Endometrial microvascular endothelial cells (primary cell): ENCODE measurements at regions not wholly inside any gene's neighbourhood (a gene's known extent, or its start where the extent isn't known, plus 50 kb on each side); places are given as distances from the start of the nearest gene placed in this dataset.

ENCODE experiments used
- in situ Hi-C: cut with HindIII; loops from 2 replicates; pipeline ENCODE4 v1.10.0; 2017; ENCODE audit warnings: low sequenced_read_pairs, low pct_unique_long_range_greater_than_20kb; ENCODE audit errors: inconsistent ontology term

DNA sequence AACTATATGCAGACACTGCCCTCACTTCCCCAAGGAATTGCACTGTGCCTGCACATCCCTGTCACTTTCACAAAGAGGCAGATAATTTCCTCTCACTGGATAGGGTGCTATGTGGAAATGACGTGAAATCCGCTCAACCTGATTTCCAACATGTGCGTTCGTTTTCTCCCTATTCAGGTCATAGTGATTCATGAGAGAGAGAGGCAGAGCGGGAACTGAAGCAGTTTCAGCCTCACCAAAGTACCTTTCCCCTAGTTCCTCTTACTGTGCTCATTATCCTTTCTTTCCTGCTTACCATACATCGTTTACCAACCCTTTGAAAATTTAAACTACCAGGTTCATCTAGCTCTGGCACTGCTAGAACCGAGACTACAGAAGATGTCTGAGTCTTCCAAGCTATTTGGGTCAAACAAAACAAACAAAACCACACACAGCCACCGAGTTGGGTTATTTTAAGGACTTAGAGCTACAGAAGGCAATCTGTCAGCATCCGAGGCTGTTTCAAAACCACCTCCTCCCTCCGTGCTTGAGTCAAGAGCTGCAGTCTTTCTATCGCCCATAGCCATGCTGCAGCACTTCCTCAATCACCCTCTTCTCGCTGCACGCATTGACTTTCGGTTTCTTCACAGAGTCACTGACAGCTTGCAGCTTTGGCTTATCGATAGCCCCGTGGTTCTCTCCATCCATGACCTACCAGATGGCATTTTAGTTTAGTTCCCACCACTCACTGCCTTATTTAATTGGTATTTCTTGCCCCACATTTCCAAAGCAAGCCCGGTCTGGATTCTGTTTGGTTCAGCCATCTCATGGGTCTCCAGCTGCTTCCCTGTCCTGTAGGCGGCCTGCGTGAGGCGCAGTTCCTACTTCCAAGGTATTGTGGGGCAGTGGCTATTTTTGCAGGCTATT lies 1395.8 kb downstream of the EFNB2 start:
- in situ Hi-C loops = no loop called here

DNA sequence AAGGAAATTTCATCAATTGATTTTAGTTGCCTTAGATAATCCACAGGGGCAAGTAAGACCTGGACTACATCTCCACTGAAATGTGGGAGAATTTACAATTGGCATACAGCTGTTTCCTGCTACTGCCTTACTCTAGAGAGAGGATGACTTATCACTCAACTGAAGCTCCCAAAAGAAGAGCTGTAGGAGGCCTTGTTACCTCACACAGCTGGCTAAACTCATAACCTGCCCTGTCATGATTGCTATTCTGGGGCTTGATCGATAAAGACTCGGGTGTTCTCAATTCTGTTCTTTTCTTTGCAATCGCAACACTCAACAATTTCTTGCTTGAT lies 1396.4 kb downstream of the EFNB2 start:
- in situ Hi-C loops = no loop called here

DNA sequence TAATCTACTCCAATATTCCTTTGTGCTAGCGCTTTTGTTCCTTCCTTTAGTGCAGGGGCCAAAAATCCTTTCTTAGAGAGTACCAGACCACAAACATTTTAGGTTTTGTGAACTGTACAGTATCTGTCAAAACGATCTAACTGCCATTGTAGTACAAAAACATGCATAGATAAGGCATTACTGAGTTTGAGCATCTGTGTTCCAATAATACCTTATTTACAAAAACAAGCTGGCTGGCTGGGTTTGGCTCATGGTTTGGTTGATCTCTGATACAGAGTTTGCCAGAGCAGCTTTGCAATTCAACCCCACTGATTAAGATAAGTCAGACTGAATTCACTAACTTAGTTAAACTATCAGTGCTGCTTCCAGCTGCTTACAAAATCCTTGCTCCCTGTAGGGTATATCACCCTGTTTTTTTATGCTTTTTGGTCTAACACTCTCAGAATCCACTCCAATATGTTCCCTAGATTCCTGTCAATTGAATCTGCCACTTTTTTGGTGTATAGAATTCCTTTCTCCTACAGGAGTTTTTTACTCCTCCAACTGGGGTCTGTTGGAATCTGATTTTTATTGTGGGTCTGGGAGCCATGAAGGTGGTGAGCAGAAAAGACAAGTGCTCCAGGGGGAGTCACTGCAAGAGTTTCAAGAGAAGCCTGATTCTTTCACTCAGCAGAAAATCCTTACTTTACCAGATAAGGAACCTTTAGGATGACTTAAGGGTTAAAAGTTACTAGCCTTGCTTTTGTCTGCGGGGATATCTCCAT lies 1399.4 kb downstream of the EFNB2 start:
- in situ Hi-C loops = no loop called here

DNA sequence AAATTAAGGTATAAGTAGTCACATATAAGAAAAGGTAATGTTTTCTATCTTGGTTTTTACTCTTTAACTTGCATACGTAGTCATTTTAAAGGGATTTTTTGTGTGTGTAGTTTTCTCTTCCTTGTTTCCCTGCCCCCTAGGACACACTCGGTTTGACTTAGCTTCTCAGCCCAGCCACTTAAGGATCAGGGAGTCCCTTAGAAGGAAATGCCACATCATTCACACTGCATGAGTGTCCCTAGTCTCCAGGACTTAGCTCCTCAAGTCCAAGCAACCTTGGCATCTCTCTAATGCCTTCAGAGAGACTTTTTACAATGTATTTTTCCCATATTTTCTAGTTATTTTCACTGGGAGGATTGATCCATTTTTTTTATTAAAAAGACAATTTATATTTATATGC lies 1407.7 kb downstream of the EFNB2 start:
- in situ Hi-C loops = no loop called here

DNA sequence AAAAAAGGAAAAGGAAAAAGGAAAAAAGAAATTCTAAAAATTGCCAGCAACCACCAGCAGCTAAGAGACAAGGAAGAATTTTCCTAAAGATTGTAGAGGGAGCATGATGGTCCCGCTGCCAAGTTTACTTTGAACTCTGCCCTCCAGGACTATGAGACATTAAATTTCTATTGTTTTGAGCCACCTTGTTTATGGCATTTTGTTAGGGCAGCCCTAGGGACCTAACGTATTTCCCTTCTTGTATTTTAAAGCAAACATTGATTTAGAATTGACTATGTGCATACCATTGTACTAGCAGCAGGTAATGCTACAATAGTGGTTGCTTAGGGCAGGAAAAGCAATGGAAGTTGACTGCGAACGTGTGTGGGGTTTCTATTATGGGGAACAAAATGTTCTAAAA lies 1414.2 kb downstream of the EFNB2 start:
- in situ Hi-C loops = no loop called here

DNA sequence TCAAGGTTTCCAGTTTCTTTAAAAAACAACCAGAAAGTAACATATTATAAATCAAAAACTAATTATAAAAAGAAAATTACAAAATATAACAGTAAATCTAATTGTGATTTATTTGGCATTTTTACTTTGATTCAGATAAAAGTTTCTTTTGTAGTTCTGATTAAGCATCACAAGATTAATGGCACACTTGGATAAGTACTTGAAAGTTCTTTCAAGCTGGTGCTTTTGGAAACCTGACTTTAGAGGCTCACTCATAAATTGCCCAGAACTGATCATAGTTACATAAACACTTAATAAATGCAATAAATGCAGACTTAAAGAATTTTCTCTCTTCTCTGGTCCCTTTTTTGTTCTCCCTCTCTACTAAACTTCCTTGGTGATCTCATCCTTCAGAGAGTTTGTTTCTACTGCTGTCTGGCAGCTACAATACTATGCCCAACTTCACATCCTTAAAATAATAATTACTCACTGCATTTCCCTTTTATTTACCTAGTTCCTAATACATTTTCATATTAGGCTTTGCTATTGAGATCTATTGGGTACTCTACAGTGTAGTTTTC lies 1417.0 kb downstream of the EFNB2 start:
- in situ Hi-C loops = no loop called here

DNA sequence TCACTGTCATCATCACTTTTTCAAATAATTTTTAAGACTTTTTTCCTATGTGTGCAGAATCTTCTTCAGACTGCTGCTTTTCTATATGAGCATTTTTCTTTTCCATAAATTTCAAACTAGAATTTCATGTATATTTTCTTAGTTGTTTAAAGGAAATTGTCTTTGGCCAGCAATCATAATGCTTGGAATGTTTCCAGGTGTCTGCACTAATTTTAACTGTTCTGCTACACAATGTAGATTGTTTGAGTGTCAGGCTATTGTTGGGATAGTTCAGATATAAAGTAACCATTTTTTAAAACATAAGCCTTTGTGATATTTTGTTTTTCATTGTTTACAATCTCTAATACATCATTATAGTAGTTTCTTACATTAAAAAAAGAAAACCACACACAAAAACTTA lies 1418.5 kb downstream of the EFNB2 start:
- in situ Hi-C loops = no loop called here

DNA sequence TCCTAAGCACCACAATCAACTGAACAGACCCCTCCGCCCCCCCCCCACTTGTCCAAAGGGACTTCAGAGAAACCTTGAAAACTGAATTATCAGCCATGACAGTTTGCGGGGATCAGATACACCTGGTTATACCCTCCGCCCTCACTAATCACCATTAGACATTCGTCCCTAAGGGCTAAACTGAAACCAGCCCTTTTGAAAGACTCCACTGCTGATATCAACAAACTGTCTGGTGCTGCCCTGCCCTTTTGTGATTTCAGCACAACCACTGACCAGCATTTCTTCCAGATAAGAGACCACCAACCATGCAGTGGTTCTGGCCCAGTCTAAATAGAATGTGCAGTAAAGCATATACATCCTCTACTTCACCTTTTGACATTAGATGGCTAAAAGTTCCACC lies 1422.9 kb downstream of the EFNB2 start:
- in situ Hi-C loops = no loop called here

DNA sequence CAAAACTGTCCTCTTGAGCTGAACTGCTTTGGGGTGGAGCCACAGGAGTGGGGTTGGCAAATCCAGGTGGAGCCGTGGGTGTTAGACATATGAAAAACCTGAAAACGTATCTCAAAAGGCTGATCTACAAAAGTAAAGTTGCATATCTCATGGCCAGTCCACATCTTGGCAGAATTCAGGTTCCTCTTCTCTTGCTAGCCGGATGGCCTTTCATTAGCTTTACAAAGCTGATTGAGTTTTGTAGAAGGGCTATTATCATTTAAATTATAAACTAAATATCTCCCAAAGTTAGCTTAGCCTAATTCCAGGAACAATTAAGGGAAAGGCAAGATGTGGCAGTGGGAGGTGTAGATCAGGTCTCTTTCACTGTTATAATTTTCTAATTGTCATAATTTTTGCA lies 1427.7 kb downstream of the EFNB2 start:
- in situ Hi-C loops = no loop called here

DNA sequence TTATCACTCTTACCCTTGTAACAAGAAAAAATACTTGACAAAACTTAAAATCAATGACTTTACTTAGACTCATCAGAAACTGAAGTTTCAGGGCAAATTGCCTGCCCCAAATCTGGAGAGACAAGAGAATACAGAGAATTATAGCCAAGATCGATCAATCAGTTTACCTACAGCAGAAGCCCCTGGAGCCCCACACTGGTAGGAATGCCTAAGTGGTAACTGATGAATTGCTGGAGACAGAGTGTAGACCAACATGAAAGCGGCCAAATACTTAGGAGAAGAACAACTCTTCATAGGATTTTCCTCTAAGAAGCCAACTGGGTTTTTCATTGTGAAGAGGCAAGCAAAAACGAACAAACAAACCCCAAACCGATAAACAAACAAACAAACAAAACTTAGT lies 1430.0 kb downstream of the EFNB2 start:
- in situ Hi-C loops = no loop called here

DNA sequence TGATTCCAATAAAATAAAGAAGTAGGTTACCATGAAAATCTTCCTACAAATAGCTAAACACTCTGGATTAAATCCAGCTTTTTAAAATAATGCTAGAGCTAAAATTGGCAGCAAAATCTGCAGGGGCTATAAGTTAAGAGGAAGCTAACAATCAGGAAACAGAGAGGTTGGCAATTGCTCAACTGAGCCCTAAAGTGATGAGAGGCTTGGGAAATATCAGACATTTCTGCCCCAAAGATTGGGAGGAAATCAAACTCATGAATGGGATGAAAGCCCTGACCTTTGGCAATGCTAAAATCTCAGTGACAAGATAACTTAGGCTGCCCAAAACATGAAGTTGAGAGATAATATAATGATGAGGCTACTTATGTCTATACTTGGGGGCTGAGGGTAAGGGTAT lies 1437.9 kb downstream of the EFNB2 start:
- in situ Hi-C loops = no loop called here

DNA sequence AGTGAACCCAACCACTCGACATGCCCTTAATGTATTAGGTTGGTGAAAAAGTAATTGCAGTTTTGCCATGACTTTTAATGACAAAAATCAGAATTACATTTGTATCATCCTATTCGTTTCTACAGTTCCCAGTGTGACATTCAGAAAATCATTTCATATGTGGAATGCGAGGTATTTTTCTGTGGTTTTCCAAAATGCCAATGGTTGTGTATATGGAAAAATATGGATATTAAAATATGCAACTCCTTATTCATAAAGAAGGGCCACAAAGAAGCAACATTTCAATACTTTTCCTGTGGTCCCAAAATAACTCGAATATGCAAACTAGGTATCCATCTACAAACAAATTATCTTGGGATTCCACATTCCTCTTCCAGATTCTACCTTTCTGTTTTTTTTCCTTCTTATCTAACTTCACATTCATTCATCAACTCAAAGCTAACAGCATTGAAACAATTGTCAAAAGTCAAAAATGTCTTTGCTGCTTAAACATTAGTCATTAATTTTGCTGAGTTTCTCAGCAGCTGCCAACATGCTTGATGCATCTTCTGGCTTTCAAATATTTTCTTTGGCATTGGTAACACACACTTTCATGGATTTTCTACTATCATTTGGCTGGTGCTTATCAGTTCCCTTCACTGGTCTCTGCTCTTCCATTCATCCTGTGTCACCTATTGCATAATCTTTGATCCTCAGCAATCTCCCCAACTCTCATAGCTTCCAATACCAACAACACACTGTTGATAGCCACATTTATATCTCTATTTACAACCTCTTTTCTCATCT lies 1445.4 kb downstream of the EFNB2 start:
- in situ Hi-C loops = no loop called here

DNA sequence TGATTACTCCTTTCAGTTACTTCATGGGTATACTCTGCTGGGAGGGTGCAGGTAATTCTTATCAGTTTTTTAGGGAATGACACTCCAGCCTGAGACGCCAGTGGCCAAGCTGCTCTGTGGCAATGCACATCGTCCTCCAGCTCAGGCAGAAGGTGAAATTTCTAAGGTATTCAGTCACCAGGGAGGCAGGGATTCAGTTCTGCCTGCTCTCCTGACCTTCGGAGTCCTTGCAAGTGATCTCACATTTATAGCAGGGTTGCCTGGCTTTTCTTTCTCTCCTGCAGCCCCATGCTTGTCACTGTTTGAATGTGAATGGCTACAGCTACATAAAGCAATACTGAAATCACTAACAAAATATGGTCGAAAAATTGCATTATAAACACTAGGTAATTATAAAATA lies 1447.5 kb downstream of the EFNB2 start:
- in situ Hi-C loops = no loop called here

DNA sequence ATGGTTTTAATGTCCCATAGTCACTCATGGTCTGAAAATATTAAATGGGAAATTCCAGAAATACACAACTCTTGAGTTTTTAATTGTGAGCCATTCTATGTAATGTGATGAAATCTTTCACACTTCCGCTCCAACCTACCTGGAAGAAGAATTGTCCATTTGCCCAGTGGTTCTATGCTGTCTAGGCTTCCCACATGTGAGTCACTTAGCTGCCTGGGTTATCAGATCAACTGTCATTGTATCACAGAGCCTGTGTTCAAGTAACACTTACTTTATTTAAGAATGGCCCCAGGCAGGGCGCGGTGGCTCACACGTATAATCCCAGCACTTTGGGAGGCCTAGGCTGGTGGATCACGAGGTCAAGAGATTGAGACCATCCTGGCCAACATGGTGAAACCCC lies 1450.5 kb downstream of the EFNB2 start:
- in situ Hi-C loops = no loop called here

DNA sequence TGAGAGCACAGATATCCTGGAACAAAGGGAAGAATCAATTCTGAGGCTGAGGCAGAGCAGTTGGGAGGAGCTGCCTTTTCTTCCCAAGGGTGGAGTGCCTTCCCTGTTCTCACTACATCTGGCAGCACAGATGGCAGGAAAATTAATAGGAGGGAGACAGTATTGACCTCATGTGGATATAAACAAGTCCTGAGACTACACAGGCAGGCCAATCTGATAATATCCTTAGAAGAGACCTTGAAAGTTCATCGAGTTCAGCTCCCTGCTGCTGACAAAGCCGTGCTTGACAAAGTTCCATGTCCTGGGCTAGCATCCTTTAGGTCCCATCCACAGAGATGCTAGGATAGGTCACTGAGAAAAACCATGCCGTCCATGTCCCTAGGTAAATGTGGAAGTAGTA lies 1451.5 kb downstream of the EFNB2 start:
- in situ Hi-C loops = no loop called here

DNA sequence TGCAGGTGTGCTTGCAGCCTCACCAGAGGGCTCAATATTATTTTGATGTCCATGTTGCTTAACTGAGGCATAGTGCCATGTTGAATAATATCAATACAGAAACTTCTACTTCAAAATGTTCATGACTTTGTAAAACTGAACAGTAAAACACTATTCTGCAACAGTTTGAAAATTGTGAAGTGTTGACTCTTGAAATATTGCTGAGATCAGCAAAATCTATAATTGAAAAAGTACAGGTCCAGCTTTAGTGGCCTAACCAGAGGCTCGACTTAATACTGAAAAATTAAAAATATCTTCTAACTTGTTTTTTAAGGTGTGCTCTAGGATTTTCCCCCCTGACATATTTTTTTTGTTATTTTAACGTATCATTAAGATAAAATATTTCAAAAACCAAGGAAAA lies 1460.7 kb downstream of the EFNB2 start:
- in situ Hi-C loops = no loop called here

DNA sequence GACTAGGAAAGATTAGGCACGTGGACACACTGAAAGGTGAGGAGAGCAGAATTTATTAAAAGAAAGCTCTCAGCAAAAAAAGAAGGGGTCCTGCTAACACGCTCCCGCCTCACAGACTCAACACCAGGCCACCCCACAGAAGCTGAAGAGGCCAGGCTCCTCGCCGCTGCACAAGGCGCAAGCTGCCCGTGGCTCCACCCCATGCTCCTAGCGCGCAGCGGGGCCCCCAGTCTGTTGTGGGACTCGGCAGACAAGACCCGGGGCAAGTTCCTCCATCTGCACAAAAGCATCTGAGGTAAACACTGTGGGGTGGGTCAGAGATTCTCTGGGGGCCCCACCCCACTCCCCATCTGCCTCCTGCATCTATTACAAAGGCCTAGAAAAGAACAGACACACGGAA lies 1462.4 kb downstream of the EFNB2 start:
- in situ Hi-C loops = no loop called here

DNA sequence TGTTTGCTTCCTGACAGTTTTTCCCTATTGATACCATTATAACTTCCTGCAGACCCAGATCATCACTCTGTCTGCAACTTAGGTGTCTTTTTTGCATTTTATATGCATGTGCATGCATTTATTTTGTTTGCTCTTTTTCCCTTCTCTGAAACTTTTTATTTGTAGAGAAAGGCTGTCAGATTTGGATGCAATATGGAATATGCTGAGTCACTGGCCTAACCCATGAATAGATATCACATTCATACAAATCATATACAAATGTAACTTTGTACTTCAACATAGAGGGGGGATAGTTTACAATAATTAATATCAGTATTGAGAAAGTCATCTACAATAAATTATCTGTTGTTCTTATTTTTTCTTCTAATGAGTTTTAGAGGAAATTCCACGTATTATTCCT lies 1465.0 kb downstream of the EFNB2 start:
- in situ Hi-C loops = no loop called here

DNA sequence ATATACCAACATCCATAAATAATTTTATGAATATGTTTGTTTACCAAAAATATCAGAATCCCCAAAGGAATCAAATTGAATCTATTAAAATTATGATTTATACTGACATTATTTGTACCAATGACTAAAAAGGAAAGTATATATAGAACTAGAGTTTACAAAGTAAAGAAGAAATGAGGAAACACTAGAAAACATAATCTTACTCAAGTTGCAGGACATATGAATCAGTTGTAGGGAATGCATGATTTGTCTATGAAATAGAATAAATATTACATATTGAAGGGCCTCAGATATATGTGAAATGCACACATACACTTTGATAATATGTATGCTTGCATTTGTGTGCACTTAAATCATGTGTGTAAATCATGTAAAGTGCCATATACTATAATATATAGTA lies 1466.4 kb downstream of the EFNB2 start:
- in situ Hi-C loops = no loop called here
